ENCODE measurements at regions not wholly inside any gene's neighbourhood (a gene's known extent, or its start where the extent isn't known, plus 50 kb on each side); places are given as distances from the start of the nearest gene placed in this dataset.

- no peak for DNase-seq (ENCODE audit: low read depth)
These were observed 105.1 kb downstream of the TRMT11 start for GRCh38 chr6:126091466-126091865.

- no peak for DNase-seq (ENCODE audit: low read depth)
These were observed 106.8 kb downstream of the TRMT11 start for GRCh38 chr6:126093108-126093507.

- DNase-seq (ENCODE audit: low read depth), result no peak
These were observed 108.1 kb downstream of the TRMT11 start for GRCh38 chr6:126094411-126094810.

GRCh38 chr6:126100386-126100785, 114.0 kb downstream of the TRMT11 start:
- no peak for DNase-seq (ENCODE audit: low read depth)

- no peak for DNase-seq (ENCODE audit: low read depth)
These were observed 116.0 kb downstream of the TRMT11 start for GRCh38 chr6:126102358-126102757.

GRCh38 chr6:126103993-126104392, 117.7 kb downstream of the TRMT11 start:
- DNase-seq (ENCODE audit: low read depth), result no peak

- no peak for DNase-seq (ENCODE audit: low read depth)
These were observed 121.3 kb downstream of the TRMT11 start for GRCh38 chr6:126107475-126108166.

- no peak for DNase-seq (ENCODE audit: low read depth)
These were observed 124.4 kb downstream of the TRMT11 start for GRCh38 chr6:126110512-126111270.

- DNase-seq (ENCODE audit: low read depth), result no peak
These were observed 125.0 kb downstream of the TRMT11 start for GRCh38 chr6:126111327-126111726.

- DNase-seq (ENCODE audit: low read depth), result peak; percentile 56
These were observed 125.9 kb downstream of the TRMT11 start for GRCh38 chr6:126112171-126112632.

- DNase-seq (ENCODE audit: low read depth), result no peak
These were observed 126.9 kb downstream of the TRMT11 start for GRCh38 chr6:126113261-126113660.

GRCh38 chr6:126117251-126117650, 130.9 kb downstream of the TRMT11 start:
- no peak for DNase-seq (ENCODE audit: low read depth)

GRCh38 chr6:126118058-126118755, 131.9 kb downstream of the TRMT11 start:
- no peak for DNase-seq (ENCODE audit: low read depth)

GRCh38 chr6:126118936-126119335, 132.6 kb downstream of the TRMT11 start:
- DNase-seq (ENCODE audit: low read depth), result no peak

GRCh38 chr6:126123226-126123625, 136.9 kb downstream of the TRMT11 start:
- DNase-seq (ENCODE audit: low read depth), result no peak

GRCh38 chr6:126127659-126128058, 141.3 kb downstream of the TRMT11 start:
- DNase-seq (ENCODE audit: low read depth), result no peak

- DNase-seq (ENCODE audit: low read depth), result no peak
These were observed 144.9 kb downstream of the TRMT11 start for GRCh38 chr6:126131246-126131645.

- DNase-seq (ENCODE audit: low read depth), result no peak
These were observed 147.6 kb downstream of the TRMT11 start for GRCh38 chr6:126133984-126134383.

- no peak for DNase-seq (ENCODE audit: low read depth)
These were observed 148.2 kb downstream of the TRMT11 start for GRCh38 chr6:126134491-126134890.

GRCh38 chr6:126140015-126140414, 153.7 kb downstream of the TRMT11 start:
- no peak for DNase-seq (ENCODE audit: low read depth)

GRCh38 chr6:126143761-126144251, 157.5 kb downstream of the TRMT11 start:
- no peak for DNase-seq (ENCODE audit: low read depth)

- DNase-seq (ENCODE audit: low read depth), result no peak
These were observed 159.0 kb downstream of the TRMT11 start for GRCh38 chr6:126145351-126145750.
